ENCODE measurements at regions not wholly inside any gene's neighbourhood (a gene's known extent, or its start where the extent isn't known, plus 50 kb on each side); places are given as distances from the start of the nearest gene placed in this dataset.

DNA sequence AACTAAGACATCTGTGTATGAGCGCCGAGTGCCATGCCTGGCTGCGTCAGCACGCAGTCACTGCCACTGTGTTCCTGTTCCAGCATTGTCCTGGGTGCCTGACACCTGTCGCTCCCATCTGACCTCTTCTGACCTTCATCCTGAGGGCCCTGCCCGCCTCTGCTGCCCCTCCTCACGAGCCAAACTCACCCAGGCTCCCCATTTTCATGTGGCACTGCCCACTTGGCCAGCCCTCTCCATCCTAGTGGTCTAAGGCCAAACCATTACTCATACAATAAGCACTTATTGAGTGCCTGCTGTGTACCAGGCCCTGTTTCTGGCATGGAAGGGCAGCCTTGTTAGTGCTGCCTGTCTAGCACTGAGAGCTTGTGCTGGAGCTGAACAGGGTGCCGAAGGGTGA is 77.2 kb upstream of the PCBD1 start:
- H3K27me3 ChIP-seq (ENCODE audit: control insufficient read depth in 5 of 5, insufficient read depth in 4 of 5, low read length in 5 of 5): peaks cover 7 to 31% (median 10%) of the 10 kb centered on the region in 5 donors
- peaks cover 0 to 5% (median 0%) of the 10 kb centered on the region in 5 donors for H3K4me1 ChIP-seq (ENCODE audit: control insufficient read depth in 5 of 5, insufficient read depth in 5 of 5, low read length in 5 of 5)
- H3K36me3 ChIP-seq (ENCODE audit: control insufficient read depth in 5 of 5, insufficient read depth in 5 of 5, low read length in 5 of 5): no peaks in the 10 kb centered on the region
- H3K9me3 ChIP-seq (ENCODE audit: control insufficient read depth in 5 of 5, low read length in 5 of 5): no peaks in the 10 kb centered on the region
- H3K4me3 ChIP-seq (ENCODE audit: low read depth in 1 of 5, low read length in 5 of 5): no peak overlapping the region
- no peak overlapping the region for H3K27ac ChIP-seq (ENCODE audit: low read depth, low read length)
- H3K9ac ChIP-seq (ENCODE audit: low read length in 5 of 5): no peak overlapping the region

DNA sequence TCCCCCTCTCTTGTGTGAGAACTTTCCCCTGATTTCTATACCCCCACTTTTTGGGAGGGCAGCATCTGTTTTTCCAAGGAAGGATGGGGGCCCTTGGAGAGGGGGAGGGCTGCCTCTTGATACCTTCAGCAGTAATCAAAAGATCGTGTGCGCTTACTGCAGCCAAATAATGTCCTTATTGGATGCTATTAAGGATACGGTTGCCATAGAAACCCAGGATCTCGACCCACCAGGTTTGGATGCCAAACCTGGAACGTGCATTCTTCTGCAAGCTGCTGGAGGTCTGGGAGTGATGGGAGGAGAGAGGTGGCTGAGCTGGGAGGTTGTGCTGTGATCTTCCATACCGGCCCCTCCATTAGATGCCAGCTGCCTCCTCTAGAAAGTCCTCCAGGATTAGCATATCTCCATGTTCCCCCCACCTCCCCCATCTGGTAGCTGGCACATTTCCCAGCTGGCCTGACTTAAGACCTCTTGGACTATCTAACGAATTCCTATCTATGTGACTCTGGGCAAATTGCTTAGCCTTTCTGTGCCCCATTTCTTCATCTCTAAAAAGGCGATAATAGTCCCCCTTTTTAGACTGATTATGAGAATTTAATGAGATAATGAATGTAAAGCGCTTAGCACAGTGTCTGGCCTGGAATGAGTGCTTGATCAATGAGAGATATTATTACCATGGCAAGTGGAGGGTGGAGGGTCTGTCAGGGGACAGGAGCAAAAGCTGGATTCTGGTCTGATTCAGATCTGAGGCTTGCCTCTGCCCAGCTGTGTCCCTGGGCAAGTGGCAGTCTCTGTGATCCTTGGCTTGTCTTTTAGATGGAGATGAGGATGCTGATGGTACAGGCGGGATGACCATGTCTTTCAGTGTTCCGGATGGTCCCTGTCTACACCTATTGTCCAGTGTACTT is 78.5 kb upstream of the PCBD1 start:
- peaks cover 5 to 30% (median 10%) of the 10 kb centered on the region in 5 donors for H3K27me3 ChIP-seq (ENCODE audit: control insufficient read depth in 5 of 5, insufficient read depth in 4 of 5, low read length in 5 of 5)
- no peak overlapping the region for H3K4me3 ChIP-seq (ENCODE audit: low read depth in 1 of 5, low read length in 5 of 5)
- no peak overlapping the region for H3K27ac ChIP-seq (ENCODE audit: low read depth, low read length)
- no peak overlapping the region for H3K9ac ChIP-seq (ENCODE audit: low read length in 5 of 5)
- H3K36me3 ChIP-seq (ENCODE audit: control insufficient read depth in 5 of 5, insufficient read depth in 5 of 5, low read length in 5 of 5): no peaks in the 10 kb centered on the region
- no peaks in the 10 kb centered on the region for H3K4me1 ChIP-seq (ENCODE audit: control insufficient read depth in 5 of 5, insufficient read depth in 5 of 5, low read length in 5 of 5)
- peaks cover 3 to 11% (median 7%) of the 10 kb centered on the region in 5 donors for H3K9me3 ChIP-seq (ENCODE audit: control insufficient read depth in 5 of 5, low read length in 5 of 5)

DNA sequence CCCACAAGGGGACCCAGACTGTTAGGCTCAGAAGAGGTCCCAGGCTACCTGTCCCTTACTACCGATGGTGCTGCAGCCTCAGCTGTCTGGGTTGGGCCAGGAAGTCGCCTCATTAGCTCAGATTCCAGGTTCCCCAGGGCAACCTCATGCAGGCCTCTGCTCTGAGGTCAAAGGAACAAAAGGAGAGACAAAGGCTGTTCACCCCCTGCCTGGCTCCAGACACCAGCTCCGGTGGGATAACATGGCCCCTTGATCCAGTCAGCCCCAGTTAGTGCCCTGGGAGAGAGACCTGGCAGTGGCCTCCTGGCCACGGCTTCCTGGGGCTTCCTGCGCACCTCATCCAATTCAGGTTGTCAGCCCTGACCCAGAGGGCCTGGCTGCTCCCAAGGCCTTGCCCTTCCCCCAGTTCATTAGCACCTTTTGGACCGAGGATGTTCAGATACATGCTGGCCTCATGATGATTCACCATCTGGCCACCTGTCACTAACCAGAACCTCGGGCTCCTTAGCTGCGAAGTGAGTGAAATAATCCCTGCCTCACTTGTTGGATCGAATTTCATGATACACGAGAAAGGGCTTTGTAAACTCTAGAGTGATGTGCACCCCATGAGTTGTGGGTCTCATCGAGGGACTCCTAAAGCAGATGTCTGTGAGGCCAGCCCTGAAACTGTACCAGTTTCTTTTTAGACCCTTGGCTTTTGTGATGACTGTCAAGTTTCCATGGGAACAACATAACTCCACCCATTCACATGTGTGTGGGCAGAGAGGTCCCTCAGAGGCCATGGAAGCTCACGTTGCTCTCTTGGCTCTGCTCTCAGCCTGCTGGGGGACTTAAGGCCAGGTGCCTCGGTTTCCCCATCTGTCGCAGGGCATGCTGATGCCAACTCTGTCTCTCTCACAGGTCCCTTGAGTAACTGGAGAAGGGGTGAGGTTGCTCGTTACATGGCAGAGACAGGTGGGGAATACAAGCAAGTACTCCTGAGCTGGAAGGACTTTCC is 79.5 kb upstream of the PCBD1 start:
- peaks cover 3 to 16% (median 9%) of the 10 kb centered on the region in 5 donors for H3K9me3 ChIP-seq (ENCODE audit: control insufficient read depth in 5 of 5, low read length in 5 of 5)
- H3K36me3 ChIP-seq (ENCODE audit: control insufficient read depth in 5 of 5, insufficient read depth in 5 of 5, low read length in 5 of 5): no peaks in the 10 kb centered on the region
- H3K4me1 ChIP-seq (ENCODE audit: control insufficient read depth in 5 of 5, insufficient read depth in 5 of 5, low read length in 5 of 5): no peaks in the 10 kb centered on the region
- no peak overlapping the region for H3K27ac ChIP-seq (ENCODE audit: low read depth, low read length)
- peaks cover 5 to 20% (median 6%) of the 10 kb centered on the region in 5 donors for H3K27me3 ChIP-seq (ENCODE audit: control insufficient read depth in 5 of 5, insufficient read depth in 4 of 5, low read length in 5 of 5)
- H3K9ac ChIP-seq (ENCODE audit: low read length in 5 of 5): no peak overlapping the region
- no peak overlapping the region for H3K4me3 ChIP-seq (ENCODE audit: low read depth in 1 of 5, low read length in 5 of 5)

DNA sequence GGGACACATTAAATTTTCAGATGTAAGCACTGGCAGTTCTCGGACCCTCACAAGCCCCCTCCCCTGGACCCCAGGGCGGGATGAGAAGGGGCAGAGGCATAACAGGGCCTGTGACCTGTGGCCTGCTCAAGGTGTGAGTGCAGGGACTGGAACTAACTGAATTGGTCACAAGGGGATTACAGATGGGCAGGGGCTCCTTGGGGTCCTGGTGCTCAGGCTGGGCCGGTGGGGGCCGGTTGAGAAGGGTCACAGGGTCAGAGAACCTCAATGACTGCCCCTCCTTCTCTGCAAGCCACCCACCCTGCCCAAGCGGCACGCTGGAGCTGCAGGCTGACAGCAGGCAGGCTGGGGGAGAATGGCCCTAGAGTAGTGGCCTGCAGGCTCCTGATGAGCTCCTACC is 80.8 kb upstream of the PCBD1 start:
- H3K4me1 ChIP-seq (ENCODE audit: control insufficient read depth in 5 of 5, insufficient read depth in 5 of 5, low read length in 5 of 5): no peaks in the 10 kb centered on the region
- no peak overlapping the region for H3K27ac ChIP-seq (ENCODE audit: low read depth, low read length)
- H3K4me3 ChIP-seq (ENCODE audit: low read depth in 1 of 5, low read length in 5 of 5): no peak overlapping the region
- peaks cover 5 to 16% (median 9%) of the 10 kb centered on the region in 5 donors for H3K9me3 ChIP-seq (ENCODE audit: control insufficient read depth in 5 of 5, low read length in 5 of 5)
- no peaks in the 10 kb centered on the region for H3K36me3 ChIP-seq (ENCODE audit: control insufficient read depth in 5 of 5, insufficient read depth in 5 of 5, low read length in 5 of 5)
- H3K27me3 ChIP-seq (ENCODE audit: control insufficient read depth in 5 of 5, insufficient read depth in 4 of 5, low read length in 5 of 5): peaks cover 0 to 14% (median 8%) of the 10 kb centered on the region in 5 donors
- H3K9ac ChIP-seq (ENCODE audit: low read length in 5 of 5): no peak overlapping the region

DNA sequence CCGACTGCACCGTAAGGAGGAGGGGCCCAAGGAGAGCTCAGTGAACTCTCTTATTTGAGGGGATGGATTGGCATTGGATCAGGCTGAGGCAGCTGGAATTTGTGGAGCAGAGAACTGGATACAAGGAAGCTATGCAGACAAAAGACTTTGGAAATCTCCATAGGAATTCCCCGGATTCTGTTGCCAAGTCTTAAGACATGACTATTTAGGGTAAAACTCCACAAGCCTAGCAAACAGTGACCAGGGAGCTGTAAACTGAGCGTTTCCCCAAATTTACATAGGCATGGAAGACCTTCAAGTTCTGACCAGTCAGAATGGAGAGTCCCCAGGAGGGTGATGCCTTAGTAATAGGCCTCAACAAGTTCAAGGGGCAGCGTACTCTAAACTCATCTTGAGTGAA is 82.5 kb upstream of the PCBD1 start:
- Histone ChIP-seq H3K4me1 (ENCODE audit: control insufficient read depth in 5 of 5, insufficient read depth in 5 of 5, low read length in 5 of 5) (no peaks in the 10 kb centered on the region), H3K27ac (ENCODE audit: low read depth, low read length) (no peak overlapping the region), H3K27me3 (ENCODE audit: control insufficient read depth in 5 of 5, insufficient read depth in 4 of 5, low read length in 5 of 5) (peaks cover 0 to 19% (median 5%) of the 10 kb centered on the region in 5 donors), H3K9ac (ENCODE audit: low read length in 5 of 5) (no peak overlapping the region), H3K9me3 (ENCODE audit: control insufficient read depth in 5 of 5, low read length in 5 of 5) (peaks cover 5 to 25% (median 9%) of the 10 kb centered on the region in 5 donors), H3K36me3 (ENCODE audit: control insufficient read depth in 5 of 5, insufficient read depth in 5 of 5, low read length in 5 of 5) (no peaks in the 10 kb centered on the region), H3K4me3 (ENCODE audit: low read depth in 1 of 5, low read length in 5 of 5) (no peak overlapping the region)

- H3K9me3 ChIP-seq (ENCODE audit: control insufficient read depth in 5 of 5, low read length in 5 of 5): peaks cover 5 to 25% (median 11%) of the 10 kb centered on the region in 5 donors
- H3K9ac ChIP-seq (ENCODE audit: low read length in 5 of 5): no peak overlapping the region
- H3K4me1 ChIP-seq (ENCODE audit: control insufficient read depth in 5 of 5, insufficient read depth in 5 of 5, low read length in 5 of 5): no peaks in the 10 kb centered on the region
- no peaks in the 10 kb centered on the region for H3K36me3 ChIP-seq (ENCODE audit: control insufficient read depth in 5 of 5, insufficient read depth in 5 of 5, low read length in 5 of 5)
- H3K27me3 ChIP-seq (ENCODE audit: control insufficient read depth in 5 of 5, insufficient read depth in 4 of 5, low read length in 5 of 5): peaks cover 0 to 24% (median 5%) of the 10 kb centered on the region in 5 donors
- no peak overlapping the region for H3K4me3 ChIP-seq (ENCODE audit: low read depth in 1 of 5, low read length in 5 of 5)
- H3K27ac ChIP-seq (ENCODE audit: low read depth, low read length): no peak overlapping the region
Measured at GRCh38 chr10:70973275-70973674, 84.9 kb upstream of the PCBD1 start.

DNA sequence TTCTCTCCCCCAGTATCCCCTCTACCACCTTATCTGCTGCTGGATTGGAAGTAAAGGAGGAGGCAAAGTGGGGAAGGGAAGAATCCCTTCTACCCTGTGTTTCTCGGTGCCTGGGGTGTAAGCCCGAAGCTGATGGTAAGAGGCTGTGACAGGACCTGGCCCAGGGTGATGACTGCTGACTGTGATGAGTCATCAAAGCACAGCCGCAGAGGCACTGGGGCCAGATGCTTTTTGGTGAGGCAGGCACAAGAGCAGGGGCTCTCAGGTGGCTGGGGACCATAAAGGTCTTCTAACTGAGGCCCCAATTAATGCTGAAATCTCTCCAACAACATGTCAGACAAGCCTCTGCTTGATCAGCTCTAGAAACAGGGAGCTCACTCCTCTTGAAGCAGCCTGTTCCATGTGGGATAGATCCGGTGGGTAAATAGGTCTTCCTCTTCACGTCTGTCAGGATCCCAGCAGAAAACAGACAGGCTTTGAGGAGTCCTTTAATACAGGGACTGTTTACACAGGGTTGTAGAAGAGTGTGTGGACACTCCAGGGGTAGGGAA is 86.1 kb upstream of the PCBD1 start:
- Histone ChIP-seq H3K36me3 (ENCODE audit: control insufficient read depth in 5 of 5, insufficient read depth in 5 of 5, low read length in 5 of 5) (no peaks in the 10 kb centered on the region), H3K4me1 (ENCODE audit: control insufficient read depth in 5 of 5, insufficient read depth in 5 of 5, low read length in 5 of 5) (no peaks in the 10 kb centered on the region), H3K9ac (ENCODE audit: low read length in 5 of 5) (no peak overlapping the region), H3K4me3 (ENCODE audit: low read depth in 1 of 5, low read length in 5 of 5) (no peak overlapping the region), H3K27me3 (ENCODE audit: control insufficient read depth in 5 of 5, insufficient read depth in 4 of 5, low read length in 5 of 5) (peaks cover 2 to 30% (median 5%) of the 10 kb centered on the region in 5 donors), H3K27ac (ENCODE audit: low read depth, low read length) (no peak overlapping the region), H3K9me3 (ENCODE audit: control insufficient read depth in 5 of 5, low read length in 5 of 5) (peaks cover 5 to 25% (median 11%) of the 10 kb centered on the region in 5 donors)

DNA sequence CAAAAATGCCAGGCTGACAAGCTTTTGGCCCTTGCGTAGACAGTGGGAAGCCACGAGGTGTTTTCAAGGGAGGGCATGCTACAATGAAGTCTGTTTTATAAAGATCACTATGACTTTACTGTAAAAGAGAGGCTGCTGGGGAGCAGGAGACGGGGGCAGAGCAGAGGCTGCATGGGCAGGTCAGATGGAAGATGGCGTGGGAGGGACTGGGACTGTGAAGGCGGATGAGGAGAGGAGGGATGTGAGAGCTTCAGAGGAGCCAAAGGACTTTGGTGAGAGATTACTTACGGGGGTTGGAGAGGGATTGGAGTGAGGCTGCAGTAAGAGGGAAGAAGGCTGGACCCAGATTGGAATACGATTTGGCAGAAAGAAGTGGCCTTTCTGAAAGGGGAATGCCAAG is 86.6 kb upstream of the PCBD1 start:
- H3K9ac ChIP-seq (ENCODE audit: low read length in 5 of 5): no peak overlapping the region
- H3K9me3 ChIP-seq (ENCODE audit: control insufficient read depth in 5 of 5, low read length in 5 of 5): peaks cover 5 to 25% (median 11%) of the 10 kb centered on the region in 5 donors
- H3K27me3 ChIP-seq (ENCODE audit: control insufficient read depth in 5 of 5, insufficient read depth in 4 of 5, low read length in 5 of 5): peaks cover 2 to 30% (median 5%) of the 10 kb centered on the region in 5 donors
- H3K36me3 ChIP-seq (ENCODE audit: control insufficient read depth in 5 of 5, insufficient read depth in 5 of 5, low read length in 5 of 5): no peaks in the 10 kb centered on the region
- no peak overlapping the region for H3K4me3 ChIP-seq (ENCODE audit: low read depth in 1 of 5, low read length in 5 of 5)
- no peak overlapping the region for H3K27ac ChIP-seq (ENCODE audit: low read depth, low read length)
- H3K4me1 ChIP-seq (ENCODE audit: control insufficient read depth in 5 of 5, insufficient read depth in 5 of 5, low read length in 5 of 5): no peaks in the 10 kb centered on the region

- Histone ChIP-seq H3K27ac (ENCODE audit: low read depth, low read length) (no peak overlapping the region), H3K9me3 (ENCODE audit: control insufficient read depth in 5 of 5, low read length in 5 of 5) (peaks cover 5 to 20% (median 8%) of the 10 kb centered on the region in 5 donors), H3K27me3 (ENCODE audit: control insufficient read depth in 5 of 5, insufficient read depth in 4 of 5, low read length in 5 of 5) (peaks cover 0 to 30% (median 6%) of the 10 kb centered on the region in 5 donors), H3K4me3 (ENCODE audit: low read depth in 1 of 5, low read length in 5 of 5) (no peak overlapping the region), H3K9ac (ENCODE audit: low read length in 5 of 5) (no peak overlapping the region), H3K36me3 (ENCODE audit: control insufficient read depth in 5 of 5, insufficient read depth in 5 of 5, low read length in 5 of 5) (no peaks in the 10 kb centered on the region), H3K4me1 (ENCODE audit: control insufficient read depth in 5 of 5, insufficient read depth in 5 of 5, low read length in 5 of 5) (no peaks in the 10 kb centered on the region)
Measured at GRCh38 chr10:70976063-70976695, 87.8 kb upstream of the PCBD1 start.
